ENCODE measurements at regions not wholly inside any gene's neighbourhood (a gene's known extent, or its start where the extent isn't known, plus 50 kb on each side); places are given as distances from the start of the nearest gene placed in this dataset.
"Not testable (repeated sequence)": the region's sequence is repeated elsewhere in the genome, so short reads cannot be mapped to it uniquely, and the experiment has no call there.

GRCh38 chr4:81375745-81376144 is 96.0 kb downstream of the RASGEF1B start:
- no peak for DNase-seq (ENCODE audit: low spot score)

- no peak for DNase-seq (ENCODE audit: low spot score)
Measured at GRCh38 chr4:81369886-81370285, 101.8 kb downstream of the RASGEF1B start.

- no peak for DNase-seq (ENCODE audit: low spot score)
Measured at GRCh38 chr4:81366779-81367178, 104.9 kb downstream of the RASGEF1B start.

GRCh38 chr4:81360737-81361136 is 111.0 kb downstream of the RASGEF1B start:
- DNase-seq (ENCODE audit: low spot score): no peak

- no peak for DNase-seq (ENCODE audit: low spot score)
Measured at GRCh38 chr4:81359207-81359606, 112.5 kb downstream of the RASGEF1B start.

- DNase-seq (ENCODE audit: low spot score): no peak
Measured at GRCh38 chr4:81358154-81358553, 113.6 kb downstream of the RASGEF1B start.

GRCh38 chr4:81356621-81357020 is 115.1 kb downstream of the RASGEF1B start:
- no peak for DNase-seq (ENCODE audit: low spot score)

- DNase-seq (ENCODE audit: low spot score): no peak
Measured at GRCh38 chr4:81355136-81355535, 116.6 kb downstream of the RASGEF1B start.

GRCh38 chr4:81353861-81354260 is 117.8 kb downstream of the RASGEF1B start:
- DNase-seq (ENCODE audit: low spot score): no peak

GRCh38 chr4:81352446-81352835 is 119.3 kb downstream of the RASGEF1B start:
- DNase-seq (ENCODE audit: low spot score): no peak

GRCh38 chr4:81351654-81352445 is 119.9 kb downstream of the RASGEF1B start:
- peak; percentile 78 for DNase-seq (ENCODE audit: low spot score)

GRCh38 chr4:81350040-81350439 is 121.7 kb downstream of the RASGEF1B start:
- DNase-seq (ENCODE audit: low spot score): no peak

GRCh38 chr4:81348778-81349094 is 123.0 kb downstream of the RASGEF1B start:
- DNase-seq (ENCODE audit: low spot score): no peak

- DNase-seq (ENCODE audit: low spot score): no peak
Measured at GRCh38 chr4:81348086-81348777, 123.5 kb downstream of the RASGEF1B start.

GRCh38 chr4:81346719-81347118 is 125.0 kb downstream of the RASGEF1B start:
- DNase-seq (ENCODE audit: low spot score): no peak

GRCh38 chr4:81343536-81343935 is 128.2 kb downstream of the RASGEF1B start:
- no peak for DNase-seq (ENCODE audit: low spot score)

GRCh38 chr4:81343046-81343445 is 128.0 kb upstream of the PRKG2 start:
- DNase-seq (ENCODE audit: low spot score): no peak

- no peak for DNase-seq (ENCODE audit: low spot score)
Measured at GRCh38 chr4:81337211-81337610, 122.2 kb upstream of the PRKG2 start.

- DNase-seq (ENCODE audit: low spot score): no peak
Measured at GRCh38 chr4:81335122-81335912, 120.3 kb upstream of the PRKG2 start.

GRCh38 chr4:81330018-81330417 is 115.0 kb upstream of the PRKG2 start:
- DNase-seq (ENCODE audit: low spot score): no peak

- DNase-seq (ENCODE audit: low spot score): no peak
Measured at GRCh38 chr4:81326581-81326980, 111.6 kb upstream of the PRKG2 start.

GRCh38 chr4:81324594-81324993 is 109.6 kb upstream of the PRKG2 start:
- DNase-seq (ENCODE audit: low spot score): not testable (repeated sequence)

- DNase-seq (ENCODE audit: low spot score): peak; percentile 40
Measured at GRCh38 chr4:81319657-81320056, 104.6 kb upstream of the PRKG2 start.

All from mucosa of gallbladder (tissue), 1 donor.